ENCODE measurements at regions not wholly inside any gene's neighbourhood (a gene's known extent, or its start where the extent isn't known, plus 50 kb on each side); places are given as distances from the start of the nearest gene placed in this dataset.

DNA sequence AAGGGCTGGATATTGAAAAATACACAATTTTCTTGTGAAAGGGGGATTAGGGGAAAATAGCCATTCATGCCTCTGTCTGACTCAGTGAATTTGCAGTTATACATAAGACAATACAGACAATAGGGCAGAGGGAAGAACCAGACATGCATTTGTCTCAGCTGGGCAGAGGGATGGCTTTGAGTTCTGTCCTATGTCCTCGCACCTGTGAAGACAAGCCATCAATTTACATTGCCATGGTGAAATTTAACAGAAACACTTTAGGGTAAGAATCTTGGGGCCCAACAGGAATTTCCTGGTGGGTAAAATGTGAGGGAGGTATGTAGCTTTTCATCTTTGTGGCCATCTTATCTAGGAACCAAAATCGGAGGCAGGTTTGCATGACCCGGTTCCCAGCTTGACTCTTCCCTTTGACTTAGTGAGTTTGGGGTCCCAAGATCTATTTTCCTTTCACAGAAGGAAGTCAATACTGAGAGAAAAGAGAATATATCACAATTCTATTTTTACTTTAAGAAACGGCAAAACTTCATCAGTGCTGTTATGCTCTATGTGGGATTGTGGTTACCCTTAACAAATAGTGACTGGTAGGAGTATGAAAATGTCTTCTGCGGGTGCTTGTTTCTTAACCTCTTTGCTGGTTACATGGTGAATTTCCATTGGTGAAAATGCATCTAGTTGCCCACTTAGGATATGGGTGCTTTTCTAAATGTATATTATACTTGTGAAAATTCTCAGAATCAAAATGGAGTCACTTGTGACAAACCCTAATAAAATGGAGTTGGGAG, 221.8 kb downstream of the SPP2 start:
- Histone ChIP-seq H3K27ac (no peak overlapping the region), H3K9me3 (no peaks in the 10 kb centered on the region), H3K4me3 (no peak overlapping the region), H3K36me3 (no peaks in the 10 kb centered on the region), H3K4me1 (peaks cover 0 to 10% (median 0%) of the 10 kb centered on the region in 4 donors), H3K27me3 (no peaks in the 10 kb centered on the region)
- no peak for DNase-seq
- intact Hi-C loops (cut with DNase I; ENCODE audit: low total_unique reads) (no loop called here), in situ Hi-C loops (cut with MboI; ENCODE audit: low pct_ligation_motif_present in 1 of 4, low pct_unique_long_range_greater_than_20kb in 1 of 4, low sequenced_read_pairs in 3 of 4) (loop anchor here in 1 of 4 donors (25.0 kb wide), 1 partner anchor 135 kb away; no protein-coding TSS in a partner anchor)
- TF ChIP-seq POLR2A (IDR thresholded peaks at IDR 0.05) = no peak
- TF ChIP-seq, protein P1, sequence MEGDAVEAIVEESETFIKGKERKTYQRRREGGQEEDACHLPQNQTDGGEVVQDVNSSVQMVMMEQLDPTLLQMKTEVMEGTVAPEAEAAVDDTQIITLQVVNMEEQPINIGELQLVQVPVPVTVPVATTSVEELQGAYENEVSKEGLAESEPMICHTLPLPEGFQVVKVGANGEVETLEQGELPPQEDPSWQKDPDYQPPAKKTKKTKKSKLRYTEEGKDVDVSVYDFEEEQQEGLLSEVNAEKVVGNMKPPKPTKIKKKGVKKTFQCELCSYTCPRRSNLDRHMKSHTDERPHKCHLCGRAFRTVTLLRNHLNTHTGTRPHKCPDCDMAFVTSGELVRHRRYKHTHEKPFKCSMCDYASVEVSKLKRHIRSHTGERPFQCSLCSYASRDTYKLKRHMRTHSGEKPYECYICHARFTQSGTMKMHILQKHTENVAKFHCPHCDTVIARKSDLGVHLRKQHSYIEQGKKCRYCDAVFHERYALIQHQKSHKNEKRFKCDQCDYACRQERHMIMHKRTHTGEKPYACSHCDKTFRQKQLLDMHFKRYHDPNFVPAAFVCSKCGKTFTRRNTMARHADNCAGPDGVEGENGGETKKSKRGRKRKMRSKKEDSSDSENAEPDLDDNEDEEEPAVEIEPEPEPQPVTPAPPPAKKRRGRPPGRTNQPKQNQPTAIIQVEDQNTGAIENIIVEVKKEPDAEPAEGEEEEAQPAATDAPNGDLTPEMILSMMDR (IDR thresholded peaks at IDR 0.05) = no peak
- TF ChIP-seq POLR2AphosphoS5 (IDR thresholded peaks at IDR 0.05) = no peak
- no peak for TF ChIP-seq EP300 (IDR thresholded peaks at IDR 0.05; ENCODE audit: low read depth)
- 75 to 86% methylated on average over 5 of the region's 5 CpGs for WGBS, 2 donors (ENCODE audit: low coverage in 1 of 2)

DNA sequence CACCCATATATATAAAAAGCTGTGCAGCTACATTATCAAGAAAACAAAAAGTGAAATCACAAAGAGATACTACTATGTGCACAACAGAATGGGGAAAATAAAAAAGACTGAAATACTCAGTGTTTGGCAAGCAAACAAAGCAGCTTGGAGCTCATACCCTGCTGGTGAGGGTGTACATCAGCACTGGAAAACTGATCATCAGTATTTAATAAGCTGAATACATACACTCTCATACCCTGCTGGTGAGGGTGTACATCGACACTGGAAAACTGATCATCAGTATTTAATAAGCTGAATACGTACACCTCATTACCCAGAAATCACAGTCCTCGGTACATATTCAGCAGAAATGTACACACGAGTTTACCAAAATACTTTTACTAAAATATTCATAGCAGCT, 220.8 kb downstream of the SPP2 start:
- no peak for DNase-seq
- intact Hi-C loops (cut with DNase I; ENCODE audit: low total_unique reads) (no loop called here), in situ Hi-C loops (cut with MboI; ENCODE audit: low pct_ligation_motif_present in 1 of 4, low pct_unique_long_range_greater_than_20kb in 1 of 4, low sequenced_read_pairs in 3 of 4) (loop anchor here in 1 of 4 donors (25.0 kb wide), 1 partner anchor 134 kb away; no protein-coding TSS in a partner anchor)
- TF ChIP-seq, protein P1 (IDR thresholded peaks at IDR 0.05) = no peak
- TF ChIP-seq POLR2A (IDR thresholded peaks at IDR 0.05) (no peak), EP300 (IDR thresholded peaks at IDR 0.05; ENCODE audit: low read depth) (no peak), POLR2AphosphoS5 (IDR thresholded peaks at IDR 0.05) (no peak)
- Histone ChIP-seq H3K36me3 (no peaks in the 10 kb centered on the region), H3K9me3 (no peaks in the 10 kb centered on the region), H3K4me1 (peaks cover 0 to 10% (median 0%) of the 10 kb centered on the region in 4 donors), H3K27ac (no peak overlapping the region), H3K27me3 (no peaks in the 10 kb centered on the region), H3K4me3 (no peak overlapping the region)
- 81 to 93% methylated on average over 4 of the region's 4 CpGs for whole genome bisulfite sequencing, 2 donors (ENCODE audit: low coverage in 1 of 2)

DNA sequence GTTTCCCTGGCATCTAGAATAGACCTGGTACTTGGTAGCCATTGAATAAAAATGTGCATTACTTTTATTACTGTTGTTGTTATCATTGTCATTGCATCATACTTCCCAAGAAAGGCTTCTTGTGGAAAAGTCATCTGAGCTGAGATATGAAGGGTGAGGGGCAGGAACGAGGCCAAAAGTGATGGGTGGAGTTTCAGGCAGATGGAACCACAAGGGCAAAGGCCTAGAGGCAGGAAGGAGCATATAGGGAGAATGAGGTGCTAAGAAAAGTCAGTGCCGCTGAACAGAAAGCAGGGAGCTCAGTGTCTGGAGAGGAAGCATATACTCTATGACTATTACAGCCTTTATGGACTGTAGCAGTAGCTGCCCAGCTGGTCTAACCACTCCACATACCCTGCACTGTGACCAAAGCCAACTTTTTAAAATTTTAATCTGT, 219.3 kb downstream of the SPP2 start:
- H3K9me3 ChIP-seq = no peaks in the 10 kb centered on the region
- H3K4me3 ChIP-seq = no peak overlapping the region
- peak overlapping the region in 1 of 4 donors; percentile 36 for H3K27ac ChIP-seq
- peak; percentile 44 for DNase-seq
- in situ Hi-C loops (cut with MboI; ENCODE audit: low pct_ligation_motif_present in 1 of 4, low pct_unique_long_range_greater_than_20kb in 1 of 4, low sequenced_read_pairs in 3 of 4) (loop anchor here in 1 of 4 donors (25.0 kb wide), 1 partner anchor 132 kb away; no protein-coding TSS in a partner anchor), intact Hi-C loops (cut with DNase I; ENCODE audit: low total_unique reads) (no loop called here)
- no peaks in the 10 kb centered on the region for H3K27me3 ChIP-seq
- peaks cover 0 to 10% (median 0%) of the 10 kb centered on the region in 4 donors for H3K4me1 ChIP-seq
- TF ChIP-seq POLR2AphosphoS5 (IDR thresholded peaks at IDR 0.05) (no peak), POLR2A (IDR thresholded peaks at IDR 0.05) (no peak), EP300 (IDR thresholded peaks at IDR 0.05; ENCODE audit: low read depth) (no peak)
- TF ChIP-seq, protein P1 (IDR thresholded peaks at IDR 0.05) = no peak
- no peaks in the 10 kb centered on the region for H3K36me3 ChIP-seq
- WGBS, 2 donors (ENCODE audit: low coverage in 1 of 2) = 40% methylated on average over 2 of the region's 2 CpGs

DNA sequence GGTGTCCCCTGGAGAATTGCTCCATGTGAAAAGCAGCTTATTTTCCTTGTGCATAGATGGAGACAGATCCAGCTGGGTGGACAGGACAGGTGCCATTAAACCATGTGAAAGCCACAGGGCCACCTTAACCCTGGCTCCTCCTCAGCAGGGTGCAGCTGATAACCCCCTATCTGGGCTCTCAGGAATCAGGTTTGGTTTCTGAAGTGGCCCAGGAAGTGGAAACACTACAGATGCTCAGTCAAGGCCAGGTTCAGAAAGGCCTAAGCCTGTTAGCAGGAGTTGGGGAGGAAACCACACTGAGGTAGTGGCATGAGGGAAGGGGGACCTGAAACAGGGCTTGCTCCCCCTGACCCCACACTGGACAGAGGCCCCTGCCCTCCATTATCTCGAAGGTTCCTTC, 217.0 kb downstream of the SPP2 start:
- Histone ChIP-seq H3K27me3 (no peaks in the 10 kb centered on the region), H3K36me3 (no peaks in the 10 kb centered on the region), H3K27ac (no peak overlapping the region), H3K4me3 (no peak overlapping the region), H3K4me1 (peaks cover 0 to 10% (median 0%) of the 10 kb centered on the region in 4 donors), H3K9me3 (no peaks in the 10 kb centered on the region)
- intact Hi-C loops (cut with DNase I; ENCODE audit: low total_unique reads) (no loop called here), in situ Hi-C loops (cut with MboI; ENCODE audit: low pct_ligation_motif_present in 1 of 4, low pct_unique_long_range_greater_than_20kb in 1 of 4, low sequenced_read_pairs in 3 of 4) (loop anchor here in 1 of 4 donors (25.0 kb wide), 1 partner anchor 130 kb away; no protein-coding TSS in a partner anchor)
- no peak for DNase-seq
- WGBS, 2 donors (ENCODE audit: low coverage in 1 of 2) = 79% methylated on average over 1 of the region's 1 CpG; no CpG with 5 or more reads in 1 of the 2 donors
- TF ChIP-seq, protein P1 (IDR thresholded peaks at IDR 0.05) = no peak
- TF ChIP-seq EP300 (IDR thresholded peaks at IDR 0.05; ENCODE audit: low read depth) (no peak), POLR2AphosphoS5 (IDR thresholded peaks at IDR 0.05) (no peak), POLR2A (IDR thresholded peaks at IDR 0.05) (no peak)

All from transverse colon (tissue), 4 donors.